ENCODE measurements at regions not wholly inside any gene's neighbourhood (a gene's known extent, or its start where the extent isn't known, plus 50 kb on each side); places are given as distances from the start of the nearest gene placed in this dataset.

DNA sequence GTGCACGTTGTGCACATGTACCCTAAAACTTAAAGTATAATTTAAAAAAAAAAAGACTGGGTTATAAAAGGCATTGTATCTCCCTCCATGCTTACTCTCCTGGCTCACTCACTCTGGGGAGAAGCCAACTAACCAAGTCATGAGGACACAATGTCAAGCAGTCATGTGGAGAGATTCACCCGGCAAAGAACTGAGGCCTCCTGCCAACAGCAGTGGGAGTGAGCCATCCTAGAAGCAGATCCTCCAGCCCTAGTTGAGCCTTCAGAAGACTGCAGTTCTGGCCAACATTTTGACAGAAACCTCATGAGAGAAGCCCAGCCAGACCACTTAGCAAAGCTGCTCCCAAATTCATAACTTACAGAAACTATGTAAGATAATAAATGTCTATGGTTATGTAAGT, 521.7 kb upstream of the FZD8 start (continued):
- TF ChIP-seq, protein P1, sequence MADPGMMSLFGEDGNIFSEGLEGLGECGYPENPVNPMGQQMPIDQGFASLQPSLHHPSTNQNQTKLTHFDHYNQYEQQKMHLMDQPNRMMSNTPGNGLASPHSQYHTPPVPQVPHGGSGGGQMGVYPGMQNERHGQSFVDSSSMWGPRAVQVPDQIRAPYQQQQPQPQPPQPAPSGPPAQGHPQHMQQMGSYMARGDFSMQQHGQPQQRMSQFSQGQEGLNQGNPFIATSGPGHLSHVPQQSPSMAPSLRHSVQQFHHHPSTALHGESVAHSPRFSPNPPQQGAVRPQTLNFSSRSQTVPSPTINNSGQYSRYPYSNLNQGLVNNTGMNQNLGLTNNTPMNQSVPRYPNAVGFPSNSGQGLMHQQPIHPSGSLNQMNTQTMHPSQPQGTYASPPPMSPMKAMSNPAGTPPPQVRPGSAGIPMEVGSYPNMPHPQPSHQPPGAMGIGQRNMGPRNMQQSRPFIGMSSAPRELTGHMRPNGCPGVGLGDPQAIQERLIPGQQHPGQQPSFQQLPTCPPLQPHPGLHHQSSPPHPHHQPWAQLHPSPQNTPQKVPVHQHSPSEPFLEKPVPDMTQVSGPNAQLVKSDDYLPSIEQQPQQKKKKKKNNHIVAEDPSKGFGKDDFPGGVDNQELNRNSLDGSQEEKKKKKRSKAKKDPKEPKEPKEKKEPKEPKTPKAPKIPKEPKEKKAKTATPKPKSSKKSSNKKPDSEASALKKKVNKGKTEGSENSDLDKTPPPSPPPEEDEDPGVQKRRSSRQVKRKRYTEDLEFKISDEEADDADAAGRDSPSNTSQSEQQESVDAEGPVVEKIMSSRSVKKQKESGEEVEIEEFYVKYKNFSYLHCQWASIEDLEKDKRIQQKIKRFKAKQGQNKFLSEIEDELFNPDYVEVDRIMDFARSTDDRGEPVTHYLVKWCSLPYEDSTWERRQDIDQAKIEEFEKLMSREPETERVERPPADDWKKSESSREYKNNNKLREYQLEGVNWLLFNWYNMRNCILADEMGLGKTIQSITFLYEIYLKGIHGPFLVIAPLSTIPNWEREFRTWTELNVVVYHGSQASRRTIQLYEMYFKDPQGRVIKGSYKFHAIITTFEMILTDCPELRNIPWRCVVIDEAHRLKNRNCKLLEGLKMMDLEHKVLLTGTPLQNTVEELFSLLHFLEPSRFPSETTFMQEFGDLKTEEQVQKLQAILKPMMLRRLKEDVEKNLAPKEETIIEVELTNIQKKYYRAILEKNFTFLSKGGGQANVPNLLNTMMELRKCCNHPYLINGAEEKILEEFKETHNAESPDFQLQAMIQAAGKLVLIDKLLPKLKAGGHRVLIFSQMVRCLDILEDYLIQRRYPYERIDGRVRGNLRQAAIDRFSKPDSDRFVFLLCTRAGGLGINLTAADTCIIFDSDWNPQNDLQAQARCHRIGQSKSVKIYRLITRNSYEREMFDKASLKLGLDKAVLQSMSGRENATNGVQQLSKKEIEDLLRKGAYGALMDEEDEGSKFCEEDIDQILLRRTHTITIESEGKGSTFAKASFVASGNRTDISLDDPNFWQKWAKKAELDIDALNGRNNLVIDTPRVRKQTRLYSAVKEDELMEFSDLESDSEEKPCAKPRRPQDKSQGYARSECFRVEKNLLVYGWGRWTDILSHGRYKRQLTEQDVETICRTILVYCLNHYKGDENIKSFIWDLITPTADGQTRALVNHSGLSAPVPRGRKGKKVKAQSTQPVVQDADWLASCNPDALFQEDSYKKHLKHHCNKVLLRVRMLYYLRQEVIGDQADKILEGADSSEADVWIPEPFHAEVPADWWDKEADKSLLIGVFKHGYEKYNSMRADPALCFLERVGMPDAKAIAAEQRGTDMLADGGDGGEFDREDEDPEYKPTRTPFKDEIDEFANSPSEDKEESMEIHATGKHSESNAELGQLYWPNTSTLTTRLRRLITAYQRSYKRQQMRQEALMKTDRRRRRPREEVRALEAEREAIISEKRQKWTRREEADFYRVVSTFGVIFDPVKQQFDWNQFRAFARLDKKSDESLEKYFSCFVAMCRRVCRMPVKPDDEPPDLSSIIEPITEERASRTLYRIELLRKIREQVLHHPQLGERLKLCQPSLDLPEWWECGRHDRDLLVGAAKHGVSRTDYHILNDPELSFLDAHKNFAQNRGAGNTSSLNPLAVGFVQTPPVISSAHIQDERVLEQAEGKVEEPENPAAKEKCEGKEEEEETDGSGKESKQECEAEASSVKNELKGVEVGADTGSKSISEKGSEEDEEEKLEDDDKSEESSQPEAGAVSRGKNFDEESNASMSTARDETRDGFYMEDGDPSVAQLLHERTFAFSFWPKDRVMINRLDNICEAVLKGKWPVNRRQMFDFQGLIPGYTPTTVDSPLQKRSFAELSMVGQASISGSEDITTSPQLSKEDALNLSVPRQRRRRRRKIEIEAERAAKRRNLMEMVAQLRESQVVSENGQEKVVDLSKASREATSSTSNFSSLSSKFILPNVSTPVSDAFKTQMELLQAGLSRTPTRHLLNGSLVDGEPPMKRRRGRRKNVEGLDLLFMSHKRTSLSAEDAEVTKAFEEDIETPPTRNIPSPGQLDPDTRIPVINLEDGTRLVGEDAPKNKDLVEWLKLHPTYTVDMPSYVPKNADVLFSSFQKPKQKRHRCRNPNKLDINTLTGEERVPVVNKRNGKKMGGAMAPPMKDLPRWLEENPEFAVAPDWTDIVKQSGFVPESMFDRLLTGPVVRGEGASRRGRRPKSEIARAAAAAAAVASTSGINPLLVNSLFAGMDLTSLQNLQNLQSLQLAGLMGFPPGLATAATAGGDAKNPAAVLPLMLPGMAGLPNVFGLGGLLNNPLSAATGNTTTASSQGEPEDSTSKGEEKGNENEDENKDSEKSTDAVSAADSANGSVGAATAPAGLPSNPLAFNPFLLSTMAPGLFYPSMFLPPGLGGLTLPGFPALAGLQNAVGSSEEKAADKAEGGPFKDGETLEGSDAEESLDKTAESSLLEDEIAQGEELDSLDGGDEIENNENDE (IDR thresholded peaks at IDR 0.05; ENCODE audit: insufficient replicate concordance, low read length): no peak
- TF ChIP-seq CTBP2 (IDR thresholded peaks at IDR 0.05; ENCODE audit: borderline replicate concordance, insufficient read depth, insufficient read length, low read length) (no peak), CHD2 (IDR thresholded peaks at IDR 0.05; ENCODE audit: low read length) (no peak), JUND (IDR thresholded peaks at IDR 0.05; ENCODE audit: low read length) (no peak), SAP30 (IDR thresholded peaks at IDR 0.05; ENCODE audit: insufficient read depth, insufficient replicate concordance, low read length) (no peak), KDM4A (IDR thresholded peaks at IDR 0.05; ENCODE audit: low read depth, low read length, severe bottlenecking) (no peak)
- TF ChIP-seq, protein P2, sequence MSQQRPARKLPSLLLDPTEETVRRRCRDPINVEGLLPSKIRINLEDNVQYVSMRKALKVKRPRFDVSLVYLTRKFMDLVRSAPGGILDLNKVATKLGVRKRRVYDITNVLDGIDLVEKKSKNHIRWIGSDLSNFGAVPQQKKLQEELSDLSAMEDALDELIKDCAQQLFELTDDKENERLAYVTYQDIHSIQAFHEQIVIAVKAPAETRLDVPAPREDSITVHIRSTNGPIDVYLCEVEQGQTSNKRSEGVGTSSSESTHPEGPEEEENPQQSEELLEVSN (IDR thresholded peaks at IDR 0.05): no peak
